ENCODE measurements at regions not wholly inside any gene's neighbourhood (a gene's known extent, or its start where the extent isn't known, plus 50 kb on each side); places are given as distances from the start of the nearest gene placed in this dataset.

GRCh38 chr20:16104783-16105182, 468.5 kb downstream of the KIF16B start:
- ChIA-PET CTCF (interaction anchor here (0.7 to 1.4 kb wide), 2 partner anchors 8 to 9 kb away, joined by 3 to 4 read pairs; no protein-coding TSS in a partner anchor), POLR2A (no interaction called here)
- no peak for TF ChIP-seq CTCF (IDR thresholded peaks at IDR 0.05; ENCODE audit: control extremely low read depth, extremely low read depth, low read depth, missing control alignments)
- no peak for DNase-seq (ENCODE audit: extremely low spot score)

Data from GM10248 (cell line).